ENCODE measurements at regions not wholly inside any gene's neighbourhood (a gene's known extent, or its start where the extent isn't known, plus 50 kb on each side); places are given as distances from the start of the nearest gene placed in this dataset.

DNA sequence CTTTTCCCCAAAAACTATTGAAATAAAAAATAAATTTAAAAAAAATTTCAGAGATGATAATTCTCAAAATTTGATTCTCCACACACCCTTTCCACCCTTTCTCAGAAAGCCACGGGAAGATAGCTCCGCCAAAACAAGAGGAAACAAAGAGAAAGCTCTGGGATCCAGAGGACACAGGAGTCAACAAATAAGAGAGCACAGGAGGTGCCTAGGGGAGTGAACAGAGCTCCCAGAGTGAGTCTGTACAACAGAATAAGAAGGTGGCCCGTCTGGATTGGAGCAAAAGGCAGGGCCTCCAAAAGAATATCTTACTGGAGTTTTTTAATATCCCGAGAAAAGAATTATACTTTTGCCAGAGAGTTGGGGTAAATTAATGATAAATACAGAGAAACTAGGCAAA is 96.3 kb upstream of the DRD2 start:
- TF ChIP-seq POLR2AphosphoS5 (IDR thresholded peaks at IDR 0.05; ENCODE audit: low read depth) (no peak), CTCF (conservative IDR thresholded peaks at IDR 0.05; ENCODE audit: low read depth in 2 of 2) (no peak), EZH2 (IDR thresholded peaks at IDR 0.05; ENCODE audit: low read depth, unreplicated experiment) (no peak), ZNF331 (CRISPR knock-in tag; IDR thresholded peaks at IDR 0.05; ENCODE audit: low read depth) (no peak), ETS1 (IDR thresholded peaks at IDR 0.05) (no peak), EZH2phosphoT487 (IDR thresholded peaks at IDR 0.05; ENCODE audit: unreplicated experiment) (no peak), NANOG (IDR thresholded peaks at IDR 0.05; ENCODE audit: borderline replicate concordance) (no peak), CREB1 (CRISPR knock-in tag; IDR thresholded peaks at IDR 0.05; ENCODE audit: low read depth) (no peak), ZNF114 (CRISPR knock-in tag; IDR thresholded peaks at IDR 0.05) (no peak), REST (IDR thresholded peaks at IDR 0.05; ENCODE audit: unreplicated experiment) (no peak), ZNF462 (CRISPR knock-in tag; IDR thresholded peaks at IDR 0.05) (no peak), JUNB (IDR thresholded peaks at IDR 0.05; ENCODE audit: unreplicated experiment) (no peak), STAT1 (IDR thresholded peaks at IDR 0.05; ENCODE audit: unreplicated experiment) (no peak)
